ENCODE measurements at regions not wholly inside any gene's neighbourhood (a gene's known extent, or its start where the extent isn't known, plus 50 kb on each side); places are given as distances from the start of the nearest gene placed in this dataset.

GRCh38 chr7:131845573-131846314, 289.3 kb upstream of the PODXL start:
- TF ChIP-seq ZNF274 (IDR thresholded peaks at IDR 0.05; ENCODE audit: low read depth, low read length) = no peak
- TF ChIP-seq SUZ12 (IDR thresholded peaks at IDR 0.05; ENCODE audit: extremely low read depth, insufficient read depth, insufficient read length) = no peak

Data from NT2/D1 (cell line).